H1 (cell line): ENCODE measurements at regions not wholly inside any gene's neighbourhood (a gene's known extent, or its start where the extent isn't known, plus 50 kb on each side); places are given as distances from the start of the nearest gene placed in this dataset.

Experiments
- CTCF ChIA-PET: fragments of 300-600 bp; sonication (Branson Sonifier 250); formaldehyde crosslinking; loops from one replicate; lab custom pipeline; 2021; ENCODE audit not compliant: partially characterized antibody; lab: Charles Lee
- POLR2A ChIA-PET: fragments of 300-600 bp; sonication (Branson Sonifier 250); formaldehyde crosslinking; loops from one replicate; lab custom pipeline; 2021; ENCODE audit warnings: inconsistent platforms; ENCODE audit not compliant: partially characterized antibody; lab: Charles Lee
- DNase-seq, 2 experiments: peaks; one replicate each; pipeline versions ENCODE4 v3.0.0 to v3.0.0-alpha.2; 2010 to 2022; ENCODE audit warnings: low spot score in 2 of 2, low read depth in 1 of 2, mixed read lengths in 1 of 2
- FAIRE-seq: peaks from 2 replicates; lab custom pipeline; 2011; peaks lifted over from hg19 to GRCh38; lab: Jason Lieb, UNC
- H2AFZ ChIP-seq: 2 replicates; pipeline ENCODE4 v1.8.1; 2012; ENCODE audit warnings: low read length, inconsistent platforms
- H2AK5ac ChIP-seq: 2 replicates; pipeline ENCODE4 v1.6.1; 2013; ENCODE audit warnings: low read depth, low read length
- H2BK120ac ChIP-seq: replicated peaks from 2 replicates; pipeline ENCODE3; 2013; ENCODE audit warnings: low read depth, low read length, inconsistent platforms
- H2BK12ac ChIP-seq: 2 replicates; pipeline ENCODE4 v1.6.1; 2013; ENCODE audit warnings: low read depth, low read length
- H2BK15ac ChIP-seq: 2 replicates; pipeline ENCODE4 v1.6.1; 2013; ENCODE audit warnings: low read length
- H2BK20ac ChIP-seq: 2 replicates; pipeline ENCODE4 v1.6.1; 2013; ENCODE audit warnings: low read length
- H2BK5ac ChIP-seq: 2 replicates; pipeline ENCODE4 v1.6.1; 2013; ENCODE audit warnings: low read depth, low read length
- H3K14ac ChIP-seq: 2 replicates; pipeline ENCODE4 v1.6.1; 2013; ENCODE audit warnings: inconsistent platforms; ENCODE audit not compliant: insufficient read length
- H3K18ac ChIP-seq: 2 replicates; pipeline ENCODE4 v1.6.1; 2013; ENCODE audit warnings: low read length; ENCODE audit errors: extremely low read depth
- H3K23ac ChIP-seq: 2 replicates; pipeline ENCODE4 v1.6.1; 2013; ENCODE audit warnings: inconsistent platforms; ENCODE audit not compliant: insufficient read length
- H3K23me2 ChIP-seq: 2 replicates; pipeline ENCODE4 v1.6.1; 2013; ENCODE audit warnings: low read depth, low read length
- H3K27ac ChIP-seq: 2 replicates; pipeline ENCODE4 v1.6.1; 2011; ENCODE audit warnings: low read depth, low read length, inconsistent platforms
- H3K27me3 ChIP-seq, 4 experiments: replicated peaks in 1 of 4; 1 replicate in 1 of 4; 2 replicates in 3 of 4; pipeline versions ENCODE4 v1.6.1 to v1.8.1; 2011 to 2013; ENCODE audit warnings: low read length in 3 of 4, mild to moderate bottlenecking in 3 of 4, inconsistent platforms in 2 of 4, mixed read lengths in 2 of 4, moderate library complexity in 1 of 4; ENCODE audit not compliant: control insufficient read depth in 3 of 4, insufficient read depth in 3 of 4; ENCODE audit errors: extremely low read depth in 1 of 4
- H3K36me3 ChIP-seq, 4 experiments: 2 replicates each; pipeline versions ENCODE4 v1.6.1 to v1.8.1; 2011 to 2013; ENCODE audit warnings: mild to moderate bottlenecking in 4 of 4, low read length in 3 of 4, moderate library complexity in 2 of 4, control low read depth in 1 of 4, inconsistent platforms in 1 of 4; ENCODE audit not compliant: insufficient read depth in 4 of 4, control insufficient read depth in 2 of 4
- H3K4ac ChIP-seq: replicated peaks from 2 replicates; pipeline ENCODE3; 2013; ENCODE audit warnings: low read length, low read depth, mixed read lengths, inconsistent platforms; ENCODE audit not compliant: insufficient read length
- H3K4me1 ChIP-seq, 4 experiments: replicated peaks in 1 of 4; 1 replicate in 1 of 4; 2 replicates in 3 of 4; pipeline versions ENCODE4 v1.6.1 to v1.8.1; 2011 to 2013; ENCODE audit warnings: low read length in 3 of 4, inconsistent platforms in 2 of 4, mixed read lengths in 1 of 4; ENCODE audit not compliant: insufficient read depth in 4 of 4, control insufficient read depth in 3 of 4
- H3K4me2 ChIP-seq, 2 experiments: 2 replicates each; pipeline versions ENCODE4 v1.6.1 to v1.8.1; 2011 to 2013; ENCODE audit warnings: low read depth in 2 of 2, low read length in 2 of 2, control low read depth in 1 of 2, inconsistent platforms in 1 of 2, mild to moderate bottlenecking in 1 of 2; ENCODE audit not compliant: insufficient read depth in 1 of 2
- H3K4me3 ChIP-seq, 4 experiments: fragments of 200-600, 300-600 bp in 1 of 4; sonication (generic), shearing (Covaris generic), sonication (Bioruptor Twin) in 1 of 4; 2 replicates each; pipeline versions ENCODE4 v1.5.1 to v1.8.1; 2011 to 2016; ENCODE audit warnings: low read length in 4 of 4, low read depth in 3 of 4, control low read depth in 2 of 4, inconsistent platforms in 2 of 4, mild to moderate bottlenecking in 2 of 4, mixed read lengths in 1 of 4, moderate library complexity in 1 of 4; ENCODE audit not compliant: insufficient read depth in 2 of 4; ENCODE audit errors: extremely low read depth in 1 of 4
- H3K56ac ChIP-seq: replicated peaks from 2 replicates; pipeline ENCODE3; 2013; ENCODE audit warnings: low read depth, mild to moderate bottlenecking, mixed read lengths, low read length, inconsistent platforms; ENCODE audit not compliant: insufficient read length
- H3K79me1 ChIP-seq: 2 replicates; pipeline ENCODE4 v1.6.1; 2013; ENCODE audit warnings: low read depth, low read length, control low read depth
- H3K79me2 ChIP-seq, 2 experiments: 2 replicates each; pipeline versions ENCODE4 v1.6.1 to v1.8.1; 2012 to 2013; ENCODE audit warnings: low read length in 2 of 2, mild to moderate bottlenecking in 2 of 2, inconsistent platforms in 1 of 2; ENCODE audit not compliant: insufficient read depth in 2 of 2, control insufficient read depth in 1 of 2
- H3K9ac ChIP-seq, 4 experiments: replicated peaks in 1 of 4; 1 replicate in 1 of 4; 2 replicates in 3 of 4; pipeline versions ENCODE4 v1.6.1 to v1.8.1; 2011 to 2013; ENCODE audit warnings: low read depth in 3 of 4, low read length in 3 of 4, control low read depth in 2 of 4, mild to moderate bottlenecking in 2 of 4, moderate library complexity in 2 of 4, inconsistent platforms in 1 of 4; ENCODE audit errors: extremely low read depth in 1 of 4
- H3K9me3 ChIP-seq, 2 experiments: 2 replicates each; pipeline versions ENCODE4 v1.6.1 to v1.8.1; 2012 to 2013; ENCODE audit warnings: mild to moderate bottlenecking in 2 of 2, moderate library complexity in 2 of 2, control low read depth in 1 of 2, inconsistent platforms in 1 of 2, low read depth in 1 of 2, low read length in 1 of 2, mixed read lengths in 1 of 2; ENCODE audit not compliant: insufficient read depth in 2 of 2
- H4K20me1 ChIP-seq, 2 experiments: replicated peaks in 1 of 2; 2 replicates each; pipeline versions ENCODE3 to v1.8.1; 2011 to 2013; ENCODE audit warnings: inconsistent platforms in 2 of 2, low read length in 2 of 2, mild to moderate bottlenecking in 1 of 2; ENCODE audit not compliant: insufficient read depth in 2 of 2, control insufficient read depth in 1 of 2
- H4K5ac ChIP-seq: 2 replicates; pipeline ENCODE4 v1.6.1; 2013; ENCODE audit warnings: low read length, low read depth, mixed read lengths, inconsistent platforms; ENCODE audit not compliant: insufficient read length
- H4K8ac ChIP-seq: 2 replicates; pipeline ENCODE4 v1.8.0; 2013; ENCODE audit warnings: mild to moderate bottlenecking, moderate library complexity, low read length, inconsistent platforms; ENCODE audit not compliant: insufficient read depth; ENCODE audit errors: extremely low read depth
- H4K91ac ChIP-seq: replicated peaks from 2 replicates; pipeline ENCODE3; 2013; ENCODE audit warnings: low read length, mixed read lengths, inconsistent platforms; ENCODE audit not compliant: insufficient read length
- BCL11A ChIP-seq, 2 experiments: IDR thresholded peaks; one replicate each; pipeline ENCODE4 v1.6.1; 2011; ENCODE audit warnings: low read depth in 2 of 2, low read length in 2 of 2, mild to moderate bottlenecking in 2 of 2
- CEBPB ChIP-seq: IDR thresholded peaks from 2 replicates; pipeline ENCODE4 v1.6.1; 2012; ENCODE audit warnings: low read depth, low read length
- CTCF ChIP-seq, 3 experiments: IDR thresholded peaks; 1 replicate in 2 of 3; 2 replicates in 1 of 3; pipeline versions ENCODE4 v1.5.1 to v1.6.1; 2011; ENCODE audit warnings: low read length in 3 of 3, mild to moderate bottlenecking in 3 of 3, inconsistent platforms in 2 of 3, low read depth in 1 of 3, moderate library complexity in 1 of 3; ENCODE audit not compliant: insufficient read depth in 1 of 3; ENCODE audit errors: control extremely low read depth in 1 of 3
- E2F6 ChIP-seq: IDR thresholded peaks from 2 replicates; pipeline ENCODE4 v1.6.1; 2012; ENCODE audit warnings: inconsistent platforms
- HDAC2 ChIP-seq, 2 experiments: fragments of 300-600 bp in 1 of 2; sonication (generic) in 1 of 2; IDR thresholded peaks; 2 replicates each; pipeline ENCODE4 v1.6.1; 2011 to 2012; ENCODE audit warnings: low read depth in 2 of 2, low read length in 2 of 2, mild to moderate bottlenecking in 2 of 2, moderate library complexity in 2 of 2, borderline replicate concordance in 1 of 2, inconsistent platforms in 1 of 2
- POLR2AphosphoS5 ChIP-seq: IDR thresholded peaks from 2 replicates; pipeline ENCODE4 v1.6.1; 2011; ENCODE audit warnings: low read depth, low read length
- POU5F1 ChIP-seq: IDR thresholded peaks from 2 replicates; pipeline ENCODE4 v1.6.1; 2011; ENCODE audit warnings: low read depth, mild to moderate bottlenecking, low read length, moderate library complexity
- SIX5 ChIP-seq: IDR thresholded peaks from 2 replicates; pipeline ENCODE4 v1.6.1; 2011; ENCODE audit warnings: mild to moderate bottlenecking, low read depth, low read length
- TAF7 ChIP-seq: optimal IDR thresholded peaks from 2 replicates; pipeline ENCODE3; 2011; ENCODE audit warnings: low read depth, mild to moderate bottlenecking, inconsistent platforms, low read length, moderate library complexity, borderline replicate concordance
- YY1 ChIP-seq: IDR thresholded peaks from 2 replicates; pipeline ENCODE4 v1.6.1; 2011; ENCODE audit warnings: low read depth, mild to moderate bottlenecking, low read length
- TF ChIP-seq, protein P1 (sequence below): IDR thresholded peaks from 2 replicates; pipeline ENCODE4 v1.6.1; 2012; ENCODE audit warnings: low read length, inconsistent platforms

- Histone ChIP-seq H3K4me1 (no peaks in the 10 kb centered on the region), H3K23me2 (no peaks in the 10 kb centered on the region), H3K27ac (no peak overlapping the region), H3K14ac (no peak overlapping the region), H3K4me3 (no peak overlapping the region), H3K9me3 (peaks cover 0 to 6% of the 10 kb centered on the region in 2 experiments; a peak in 2 of 4 replicates), H3K4ac (no peak overlapping the region), H3K18ac (no peak overlapping the region), H3K23ac (no peak overlapping the region), H3K56ac (no peak overlapping the region), H2BK15ac (no peak overlapping the region), H3K36me3 (no peaks in the 10 kb centered on the region), H2BK5ac (no peak overlapping the region), H4K20me1 (no peaks in the 10 kb centered on the region), H2BK120ac (no peak overlapping the region), H4K8ac (no peak overlapping the region), H2BK12ac (no peak overlapping the region), H3K4me2 (no peak overlapping the region), H3K27me3 (no peaks in the 10 kb centered on the region), H2BK20ac (no peak overlapping the region), H2AK5ac (no peak overlapping the region), H3K79me1 (no peaks in the 10 kb centered on the region), H3K9ac (no peak overlapping the region), H4K91ac (no peak overlapping the region), H3K79me2 (no peaks in the 10 kb centered on the region), H4K5ac (no peak overlapping the region), H2AFZ (no peak overlapping the region)
- ChIA-PET POLR2A (no interaction called here), CTCF (no interaction called here)
- DNase-seq (no peak), FAIRE-seq (no peak)
- TF ChIP-seq E2F6 (no peak), SIX5 (no peak), CTCF (IDR thresholded peaks at IDR 0.05; ENCODE audit: control extremely low read depth in 1 of 3, insufficient read depth in 1 of 3, low read depth in 1 of 3, low read length in 3 of 3) (no peak), BCL11A (IDR thresholded peaks at IDR 0.05; ENCODE audit: low read depth in 2 of 2, low read length in 2 of 2) (no peak), TAF7 (no peak), YY1 (no peak), HDAC2 (IDR thresholded peaks at IDR 0.05; ENCODE audit: borderline replicate concordance in 1 of 2, low read depth in 2 of 2, low read length in 2 of 2) (no peak), POLR2AphosphoS5 (no peak), POU5F1 (no peak), CEBPB (no peak)
- TF ChIP-seq, protein P1, sequence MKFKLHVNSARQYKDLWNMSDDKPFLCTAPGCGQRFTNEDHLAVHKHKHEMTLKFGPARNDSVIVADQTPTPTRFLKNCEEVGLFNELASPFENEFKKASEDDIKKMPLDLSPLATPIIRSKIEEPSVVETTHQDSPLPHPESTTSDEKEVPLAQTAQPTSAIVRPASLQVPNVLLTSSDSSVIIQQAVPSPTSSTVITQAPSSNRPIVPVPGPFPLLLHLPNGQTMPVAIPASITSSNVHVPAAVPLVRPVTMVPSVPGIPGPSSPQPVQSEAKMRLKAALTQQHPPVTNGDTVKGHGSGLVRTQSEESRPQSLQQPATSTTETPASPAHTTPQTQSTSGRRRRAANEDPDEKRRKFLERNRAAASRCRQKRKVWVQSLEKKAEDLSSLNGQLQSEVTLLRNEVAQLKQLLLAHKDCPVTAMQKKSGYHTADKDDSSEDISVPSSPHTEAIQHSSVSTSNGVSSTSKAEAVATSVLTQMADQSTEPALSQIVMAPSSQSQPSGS: no peak
Measured at GRCh38 chr7:16113058-16113457, 308.3 kb downstream of the CRPPA start.
